ENCODE measurements at regions not wholly inside any gene's neighbourhood (a gene's known extent, or its start where the extent isn't known, plus 50 kb on each side); places are given as distances from the start of the nearest gene placed in this dataset.
A peak's percentile ranks its signal among the peaks of the same experiment; 100 is the strongest.

GRCh38 chr1:31507676-31508530 is 68.4 kb upstream of the TINAGL1 start (continued):
- TF ChIP-seq ZNF280B (CRISPR knock-in tag; IDR thresholded peaks at IDR 0.05; ENCODE audit: borderline replicate concordance) (no peak), ZNF687 (CRISPR knock-in tag; IDR thresholded peaks at IDR 0.05) (peak; percentile 82), RAD21 (CRISPR knock-in tag; IDR thresholded peaks at IDR 0.05) (0 out of 2 replicates have a peak, but pooled peaks have one; percentile 23), ZNF574 (CRISPR knock-in tag; IDR thresholded peaks at IDR 0.05) (no peak), ZNF143 (CRISPR knock-in tag; IDR thresholded peaks at IDR 0.05) (no peak), KAT8 (CRISPR knock-in tag; IDR thresholded peaks at IDR 0.05) (no peak), MEF2D (CRISPR knock-in tag; IDR thresholded peaks at IDR 0.05) (no peak), AHDC1 (CRISPR knock-in tag; IDR thresholded peaks at IDR 0.05; ENCODE audit: borderline replicate concordance) (peak; percentile 19; the same call in 1 of the 2 replicates), ZNF841 (CRISPR knock-in tag; IDR thresholded peaks at IDR 0.05; ENCODE audit: borderline replicate concordance) (no peak), TBP (CRISPR knock-in tag; IDR thresholded peaks at IDR 0.05) (no peak), NR3C1 (CRISPR knock-in tag; IDR thresholded peaks at IDR 0.05) (no peak), E2F2 (CRISPR knock-in tag; IDR thresholded peaks at IDR 0.05; ENCODE audit: borderline replicate concordance) (no peak)

All from HepG2 (cell line).